ENCODE measurements at regions not wholly inside any gene's neighbourhood (a gene's known extent, or its start where the extent isn't known, plus 50 kb on each side); places are given as distances from the start of the nearest gene placed in this dataset.

DNA sequence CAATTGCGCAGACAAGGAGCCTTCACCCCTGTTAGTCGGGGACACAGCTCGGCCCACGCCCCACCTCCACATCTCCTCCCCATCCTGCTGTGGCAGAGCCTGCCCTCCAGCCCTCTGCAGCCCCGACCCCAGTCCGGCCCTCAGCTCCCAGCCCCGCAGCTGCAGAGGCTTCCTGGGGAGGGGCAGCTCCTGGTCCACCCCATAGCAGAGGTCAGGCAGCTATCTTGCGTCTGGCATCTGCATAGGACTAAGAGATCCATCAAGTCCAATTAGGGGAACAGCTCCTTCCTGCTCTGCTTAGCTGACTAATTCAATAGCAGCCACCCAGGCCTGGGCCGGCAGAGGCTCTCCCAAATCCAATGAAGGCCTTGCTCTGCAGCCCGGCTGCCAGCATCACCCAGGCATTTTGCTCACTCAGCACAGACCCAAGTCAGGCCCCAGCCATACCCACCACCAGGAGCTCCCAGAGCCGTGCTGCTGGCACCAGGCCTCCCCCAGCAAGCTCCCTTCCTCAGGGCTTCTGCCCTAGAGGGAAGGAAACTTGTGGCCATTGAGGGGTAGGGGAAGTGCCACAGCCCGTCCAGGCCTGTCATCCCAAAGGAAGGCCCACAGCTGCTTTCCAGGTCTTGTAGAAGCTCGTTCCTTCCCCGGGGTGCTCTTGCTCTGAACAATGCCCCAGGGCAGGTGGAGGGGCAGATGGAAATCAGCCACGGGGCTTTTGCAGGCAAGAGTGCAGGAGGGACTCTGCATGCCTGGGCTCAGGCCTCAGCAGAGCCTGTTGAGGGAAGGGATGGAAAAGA, 106.2 kb upstream of the RET start:
- no peak overlapping the region for H3K4me3 ChIP-seq
- TF ChIP-seq EP300 (IDR thresholded peaks at IDR 0.05) (no peak), POLR2A (IDR thresholded peaks at IDR 0.05) (no peak), POLR2AphosphoS5 (IDR thresholded peaks at IDR 0.05) (no peak)
- TF ChIP-seq, protein P1, sequence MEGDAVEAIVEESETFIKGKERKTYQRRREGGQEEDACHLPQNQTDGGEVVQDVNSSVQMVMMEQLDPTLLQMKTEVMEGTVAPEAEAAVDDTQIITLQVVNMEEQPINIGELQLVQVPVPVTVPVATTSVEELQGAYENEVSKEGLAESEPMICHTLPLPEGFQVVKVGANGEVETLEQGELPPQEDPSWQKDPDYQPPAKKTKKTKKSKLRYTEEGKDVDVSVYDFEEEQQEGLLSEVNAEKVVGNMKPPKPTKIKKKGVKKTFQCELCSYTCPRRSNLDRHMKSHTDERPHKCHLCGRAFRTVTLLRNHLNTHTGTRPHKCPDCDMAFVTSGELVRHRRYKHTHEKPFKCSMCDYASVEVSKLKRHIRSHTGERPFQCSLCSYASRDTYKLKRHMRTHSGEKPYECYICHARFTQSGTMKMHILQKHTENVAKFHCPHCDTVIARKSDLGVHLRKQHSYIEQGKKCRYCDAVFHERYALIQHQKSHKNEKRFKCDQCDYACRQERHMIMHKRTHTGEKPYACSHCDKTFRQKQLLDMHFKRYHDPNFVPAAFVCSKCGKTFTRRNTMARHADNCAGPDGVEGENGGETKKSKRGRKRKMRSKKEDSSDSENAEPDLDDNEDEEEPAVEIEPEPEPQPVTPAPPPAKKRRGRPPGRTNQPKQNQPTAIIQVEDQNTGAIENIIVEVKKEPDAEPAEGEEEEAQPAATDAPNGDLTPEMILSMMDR (IDR thresholded peaks at IDR 0.05): no peak
- no peaks in the 10 kb centered on the region for H3K4me1 ChIP-seq
- no peaks in the 10 kb centered on the region for H3K36me3 ChIP-seq
- 73% methylated on average over 4 of the region's 15 CpGs for WGBS
- H3K9me3 ChIP-seq: no peaks in the 10 kb centered on the region
- no peaks in the 10 kb centered on the region for H3K27me3 ChIP-seq
- H3K27ac ChIP-seq: no peak overlapping the region
- DNase-seq (ENCODE audit: low spot score in 2 of 2): peak; percentile 41 to 67

DNA sequence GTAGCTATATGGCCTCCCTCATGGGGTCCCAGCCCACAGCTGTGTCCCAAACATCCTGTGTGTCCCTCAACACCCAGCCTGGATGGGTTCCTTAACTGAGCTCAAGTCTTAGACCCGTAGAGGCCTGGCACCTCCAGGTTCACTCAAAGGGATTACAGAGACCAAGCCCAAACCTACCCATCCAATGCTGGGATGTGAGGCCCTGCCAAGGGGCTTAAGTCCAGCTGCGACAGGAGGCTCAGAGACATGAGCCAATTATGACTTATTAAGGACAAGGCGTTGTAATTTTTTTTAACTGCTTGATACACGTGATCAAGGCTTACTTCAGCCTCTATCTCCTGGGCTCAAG, 105.6 kb upstream of the RET start:
- no peak overlapping the region for H3K27ac ChIP-seq
- H3K36me3 ChIP-seq: no peaks in the 10 kb centered on the region
- no peaks in the 10 kb centered on the region for H3K9me3 ChIP-seq
- H3K4me3 ChIP-seq: no peak overlapping the region
- no peaks in the 10 kb centered on the region for H3K4me1 ChIP-seq
- WGBS: 86% methylated on average over 4 of the region's 4 CpGs
- no peak for DNase-seq (ENCODE audit: low spot score in 2 of 2)
- no peaks in the 10 kb centered on the region for H3K27me3 ChIP-seq
- no peak for TF ChIP-seq POLR2AphosphoS5 (IDR thresholded peaks at IDR 0.05)
- TF ChIP-seq, protein P1 (IDR thresholded peaks at IDR 0.05): no peak

DNA sequence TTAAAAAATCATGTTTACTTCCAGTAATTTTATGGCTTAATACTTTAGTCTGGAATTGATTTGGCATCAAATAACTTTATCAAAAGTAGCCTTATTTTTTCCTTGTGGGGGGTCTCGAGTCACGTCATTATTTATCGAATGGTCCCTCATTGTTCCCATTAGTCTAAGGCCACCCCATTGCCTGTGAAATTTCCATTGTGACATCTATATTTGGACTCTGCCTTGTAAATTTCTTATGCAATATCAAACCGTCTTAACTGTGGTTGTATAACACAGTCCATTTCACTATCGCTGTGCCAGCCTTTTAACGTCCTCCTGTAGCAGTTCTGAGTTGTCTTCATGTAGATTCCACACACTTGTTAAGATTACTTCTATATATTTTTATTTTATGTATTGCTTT, 103.9 kb upstream of the RET start:
- no peak overlapping the region for H3K4me3 ChIP-seq
- H3K36me3 ChIP-seq: no peaks in the 10 kb centered on the region
- H3K27ac ChIP-seq: no peak overlapping the region
- no peaks in the 10 kb centered on the region for H3K27me3 ChIP-seq
- no peaks in the 10 kb centered on the region for H3K9me3 ChIP-seq
- DNase-seq (ENCODE audit: low spot score in 2 of 2): no peak
- H3K4me1 ChIP-seq: no peaks in the 10 kb centered on the region
- 70% methylated on average over 6 of the region's 6 CpGs for WGBS
- TF ChIP-seq, protein P1 (IDR thresholded peaks at IDR 0.05): no peak
- TF ChIP-seq POLR2AphosphoS5 (IDR thresholded peaks at IDR 0.05): no peak

DNA sequence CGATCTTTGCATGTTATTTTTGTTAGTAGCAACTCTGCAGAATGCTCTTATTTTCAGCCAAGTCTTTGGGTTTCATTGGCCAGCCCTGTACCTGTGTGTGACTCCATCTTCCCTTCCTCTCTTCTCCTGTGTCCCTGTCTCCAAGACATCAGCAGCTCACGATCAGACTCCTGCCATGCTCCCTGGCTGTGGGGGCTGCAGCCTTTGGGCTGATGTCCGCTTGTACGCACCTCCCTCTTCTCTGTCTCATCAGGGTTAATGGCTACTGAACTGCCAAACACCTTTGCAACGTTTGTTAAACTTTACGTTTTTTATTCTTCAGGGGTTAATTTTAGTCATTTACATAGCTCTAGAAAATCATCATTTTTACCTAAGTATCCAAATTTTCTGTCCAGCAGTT, 103.5 kb upstream of the RET start:
- no peak overlapping the region for H3K27ac ChIP-seq
- 82% methylated on average over 6 of the region's 6 CpGs for WGBS
- no peaks in the 10 kb centered on the region for H3K36me3 ChIP-seq
- H3K4me3 ChIP-seq: no peak overlapping the region
- H3K9me3 ChIP-seq: no peaks in the 10 kb centered on the region
- H3K27me3 ChIP-seq: no peaks in the 10 kb centered on the region
- TF ChIP-seq POLR2A (IDR thresholded peaks at IDR 0.05) (no peak), POLR2AphosphoS5 (IDR thresholded peaks at IDR 0.05) (no peak), EP300 (IDR thresholded peaks at IDR 0.05) (no peak)
- TF ChIP-seq, protein P1 (IDR thresholded peaks at IDR 0.05): no peak
- DNase-seq (ENCODE audit: low spot score in 2 of 2): peak in 1 of 2 donors; percentile 21
- no peaks in the 10 kb centered on the region for H3K4me1 ChIP-seq

DNA sequence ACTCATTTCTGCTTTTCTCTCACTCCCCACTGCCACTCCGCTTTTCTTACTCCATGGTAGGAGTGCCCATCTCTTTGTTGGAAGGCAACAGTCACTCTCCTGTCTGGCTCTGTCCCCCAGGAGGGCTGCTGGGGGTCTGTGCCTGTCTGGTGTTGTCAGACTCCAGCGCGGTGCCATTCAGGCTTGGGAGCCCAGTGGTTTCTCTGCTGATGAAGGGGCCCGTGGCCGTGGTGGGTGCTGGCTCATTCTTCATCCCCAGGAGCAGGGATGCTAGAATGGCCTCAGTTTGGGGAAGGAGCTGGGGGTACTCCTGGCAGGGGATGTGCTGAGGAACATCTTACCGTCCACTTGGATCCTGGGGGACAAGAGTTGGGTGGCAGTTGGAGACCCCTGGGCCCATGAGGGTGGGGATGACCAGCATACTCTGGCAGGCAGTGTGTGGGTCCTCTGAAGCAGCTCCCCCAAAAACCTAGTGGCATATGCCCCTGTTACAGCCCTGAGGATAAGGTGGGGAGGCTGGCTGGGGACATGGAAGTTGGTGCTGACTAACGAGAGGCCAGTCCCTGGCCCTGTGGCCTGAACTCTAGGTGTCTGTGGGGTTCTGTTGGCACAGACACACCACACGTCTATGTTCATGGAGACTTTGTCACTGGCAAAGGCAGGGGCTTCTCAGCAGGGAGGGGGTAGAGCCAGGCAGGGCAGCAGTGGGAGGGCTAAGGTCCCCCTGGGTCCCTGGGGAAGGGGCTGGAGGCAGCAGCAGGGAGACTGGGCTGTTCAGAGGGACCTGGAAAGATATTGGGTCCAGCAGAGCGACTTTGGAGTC, 102.8 kb upstream of the RET start:
- Histone ChIP-seq H3K27ac (no peak overlapping the region), H3K4me1 (no peaks in the 10 kb centered on the region), H3K4me3 (no peak overlapping the region), H3K9me3 (no peaks in the 10 kb centered on the region), H3K27me3 (no peaks in the 10 kb centered on the region), H3K36me3 (no peaks in the 10 kb centered on the region)
- DNase-seq (ENCODE audit: low spot score in 2 of 2): peak in 1 of 2 donors; percentile 35
- TF ChIP-seq POLR2AphosphoS5 (IDR thresholded peaks at IDR 0.05) (no peak), EP300 (IDR thresholded peaks at IDR 0.05) (no peak), POLR2A (IDR thresholded peaks at IDR 0.05) (no peak)
- TF ChIP-seq, protein P1 (IDR thresholded peaks at IDR 0.05): no peak
- 87% methylated on average over 8 of the region's 9 CpGs for WGBS

All from suprapubic skin (tissue), 4 donors.